ENCODE measurements at regions not wholly inside any gene's neighbourhood (a gene's known extent, or its start where the extent isn't known, plus 50 kb on each side); places are given as distances from the start of the nearest gene placed in this dataset.

- no peak for DNase-seq (ENCODE audit: low spot score)
These were observed 126.4 kb upstream of the RAI14 start for GRCh38 chr5:34529581-34530331.

GRCh38 chr5:34530637-34531036, 125.5 kb upstream of the RAI14 start:
- no peak for DNase-seq (ENCODE audit: low spot score)

DNA sequence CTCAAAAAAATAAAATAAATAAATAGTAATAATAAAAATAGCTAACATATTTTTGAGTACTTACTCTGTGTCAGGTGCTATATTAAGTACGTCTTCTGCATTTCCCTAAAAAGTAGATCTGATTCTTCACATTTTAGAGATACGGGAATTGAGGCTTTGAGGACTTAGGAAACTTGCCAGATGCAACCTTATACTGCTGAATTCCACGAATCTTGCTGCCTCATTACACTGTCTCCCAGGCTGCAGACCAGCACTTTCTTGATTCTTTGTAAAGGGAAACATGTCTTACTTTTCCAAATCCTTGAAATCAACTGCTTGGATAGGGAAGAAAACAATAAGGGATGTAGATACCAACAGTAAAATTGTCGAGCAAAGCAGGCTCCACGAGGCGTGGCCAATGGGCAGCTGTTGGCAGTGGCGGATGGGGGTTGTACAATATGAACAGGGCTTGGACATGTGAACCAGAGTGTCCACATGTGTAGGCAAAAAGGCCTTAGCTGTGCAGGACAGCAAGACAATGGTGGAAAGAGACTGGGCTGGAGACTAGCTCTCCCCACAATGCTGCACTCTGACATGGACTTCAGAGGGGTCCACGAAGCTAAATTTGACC, 124.3 kb upstream of the RAI14 start:
- no peak for DNase-seq (ENCODE audit: low spot score)

DNA sequence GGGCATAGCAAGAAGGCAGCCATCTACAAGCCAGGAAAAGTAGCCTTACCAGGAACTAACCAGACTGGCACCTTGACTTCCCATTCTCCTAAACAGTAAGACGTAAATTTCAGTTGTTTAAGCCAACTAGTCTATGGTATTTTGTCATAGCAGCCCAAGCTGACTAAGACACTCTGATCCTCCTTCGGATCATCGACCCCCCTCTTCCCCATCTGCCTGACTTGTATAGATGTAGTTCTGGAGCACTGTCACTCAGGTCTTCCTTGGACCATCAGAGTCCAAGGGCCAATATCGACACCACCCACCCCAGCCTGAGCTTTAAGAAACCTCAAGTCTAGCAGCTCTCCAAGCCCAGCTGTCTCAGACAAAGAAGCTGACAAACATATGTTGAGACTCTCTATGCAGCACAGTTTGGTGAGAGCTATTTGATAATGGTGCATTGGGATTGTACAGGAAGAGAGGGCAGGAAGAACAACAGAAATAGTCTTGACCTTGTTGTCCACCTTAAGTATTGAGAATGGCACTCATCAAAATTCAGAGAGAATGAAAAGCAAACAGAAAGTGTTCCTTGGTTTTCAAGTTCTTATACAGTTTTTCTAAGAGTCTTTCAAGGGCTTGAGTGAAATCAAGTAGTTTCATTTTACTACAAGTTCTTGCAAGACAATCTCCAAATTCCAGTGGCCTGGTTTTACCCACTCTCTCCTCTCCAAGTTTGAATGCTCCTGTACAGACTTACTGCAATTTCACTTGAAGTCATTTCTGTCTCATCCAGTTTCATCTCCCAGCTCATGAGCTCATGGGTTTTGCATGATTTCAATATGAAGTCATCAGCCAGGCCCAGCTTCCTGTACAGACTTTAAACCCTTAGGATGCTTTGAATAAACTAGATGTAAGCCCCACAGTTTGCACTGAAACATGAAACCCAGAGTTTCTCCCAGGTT, 122.3 kb upstream of the RAI14 start:
- no peak for DNase-seq (ENCODE audit: low spot score)

- no peak for DNase-seq (ENCODE audit: low spot score)
These were observed 121.5 kb upstream of the RAI14 start for GRCh38 chr5:34534523-34535103.

- DNase-seq (ENCODE audit: low spot score), result no peak
These were observed 120.7 kb upstream of the RAI14 start for GRCh38 chr5:34535433-34535832.

GRCh38 chr5:34535944-34536623, 120.0 kb upstream of the RAI14 start:
- DNase-seq (ENCODE audit: low spot score), result no peak

- no peak for DNase-seq (ENCODE audit: low spot score)
These were observed 119.4 kb upstream of the RAI14 start for GRCh38 chr5:34536699-34537098.

DNA sequence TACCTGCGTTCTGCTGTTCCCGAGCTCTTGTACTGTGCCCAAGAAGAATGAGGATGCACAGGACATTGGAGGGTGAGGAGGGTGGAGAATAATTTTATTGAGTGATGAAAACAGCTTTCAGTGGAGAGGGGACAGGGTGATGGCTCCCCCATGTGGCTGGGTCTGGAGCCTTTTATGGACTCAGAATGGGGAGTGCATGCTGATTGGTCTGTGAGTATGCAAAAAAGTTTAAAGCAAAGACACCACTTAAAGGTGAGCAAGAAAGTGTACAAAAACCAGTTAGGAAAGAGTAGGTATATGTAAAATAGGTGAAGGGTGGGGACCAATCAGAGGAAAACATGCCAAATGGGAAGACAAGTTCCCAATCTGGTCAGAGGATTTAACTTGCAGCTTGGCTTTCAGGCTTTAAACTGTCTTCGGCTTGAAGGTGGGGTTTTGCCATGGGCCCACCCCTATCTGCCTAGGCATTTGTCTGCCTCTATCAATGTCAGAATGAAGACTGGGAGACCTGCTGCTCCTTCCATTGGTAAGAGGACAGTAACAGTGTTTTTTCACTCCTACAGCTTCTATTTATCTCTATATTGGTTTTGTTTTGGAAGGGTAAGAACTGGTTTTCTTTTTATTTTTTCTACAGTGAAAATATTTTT, 118.0 kb upstream of the RAI14 start:
- DNase-seq (ENCODE audit: low spot score), result no peak

GRCh38 chr5:34539183-34539582, 116.9 kb upstream of the RAI14 start:
- no peak for DNase-seq (ENCODE audit: low spot score)

DNA sequence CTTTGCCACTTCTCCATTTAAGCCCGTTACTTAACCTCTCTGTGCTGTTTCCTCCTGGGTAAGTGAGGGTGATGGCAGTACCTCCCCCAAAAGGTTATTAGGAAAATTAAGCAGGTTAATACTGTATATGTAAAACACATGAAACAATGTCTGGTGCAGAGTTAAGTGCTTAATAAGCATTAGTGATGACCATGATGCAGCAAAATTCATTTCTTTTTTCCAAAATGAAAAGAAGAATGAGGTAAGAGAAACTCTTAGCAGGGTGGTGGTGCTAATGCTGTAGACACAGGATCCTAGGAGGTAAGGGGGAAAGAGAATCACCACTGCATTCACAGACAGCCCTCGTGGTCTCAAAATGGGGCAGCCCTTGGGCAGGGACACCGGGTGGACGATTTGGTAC, 115.1 kb upstream of the RAI14 start:
- DNase-seq (ENCODE audit: low spot score), result no peak

DNA sequence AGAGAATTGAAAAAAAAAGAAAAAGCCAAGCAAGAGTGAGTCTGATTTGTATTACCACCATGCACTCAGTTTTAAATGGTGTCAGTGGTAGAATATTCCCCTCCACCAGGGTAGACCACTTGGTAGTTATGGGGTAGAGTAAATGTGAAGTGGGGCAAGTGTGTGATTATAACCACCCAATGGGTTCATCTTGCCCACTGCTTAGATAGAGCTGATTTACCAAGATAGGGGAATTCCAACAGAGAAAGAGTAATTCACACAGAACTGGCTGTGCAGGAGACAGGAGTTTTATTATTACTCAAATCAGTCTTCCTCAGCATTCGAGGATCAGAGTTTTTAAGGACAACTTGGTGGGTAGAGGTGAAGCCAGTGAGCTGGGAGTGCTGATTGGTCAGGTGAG, 113.3 kb upstream of the RAI14 start:
- no peak for DNase-seq (ENCODE audit: low spot score)

GRCh38 chr5:34543687-34544086, 112.4 kb upstream of the RAI14 start:
- DNase-seq (ENCODE audit: low spot score), result no peak

GRCh38 chr5:34544403-34544802, 111.7 kb upstream of the RAI14 start:
- DNase-seq (ENCODE audit: low spot score), result no peak

DNA sequence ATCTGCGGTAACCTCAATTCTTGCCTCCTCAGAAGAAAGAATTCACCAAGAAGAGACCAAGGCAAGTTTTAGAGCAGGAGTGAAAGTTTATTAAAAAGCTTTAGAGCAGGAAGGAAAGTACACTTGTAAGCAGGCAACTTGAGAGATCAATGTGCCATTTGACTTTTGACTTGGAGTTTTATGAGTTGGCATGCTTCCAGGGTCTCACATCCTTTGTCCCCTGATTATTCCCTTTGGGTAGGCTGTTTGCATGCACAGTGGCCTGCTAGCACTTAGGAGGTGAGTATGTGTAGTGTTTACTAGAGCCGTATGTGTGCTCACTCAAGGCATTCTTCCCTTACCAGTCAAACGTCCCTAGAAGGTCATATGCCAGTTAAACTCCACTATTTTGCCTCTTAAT, 111.0 kb upstream of the RAI14 start:
- no peak for DNase-seq (ENCODE audit: low spot score)

- no peak for DNase-seq (ENCODE audit: low spot score)
These were observed 110.5 kb upstream of the RAI14 start for GRCh38 chr5:34545626-34546025.

GRCh38 chr5:34547300-34548085, 108.6 kb upstream of the RAI14 start:
- no peak for DNase-seq (ENCODE audit: low spot score)

DNA sequence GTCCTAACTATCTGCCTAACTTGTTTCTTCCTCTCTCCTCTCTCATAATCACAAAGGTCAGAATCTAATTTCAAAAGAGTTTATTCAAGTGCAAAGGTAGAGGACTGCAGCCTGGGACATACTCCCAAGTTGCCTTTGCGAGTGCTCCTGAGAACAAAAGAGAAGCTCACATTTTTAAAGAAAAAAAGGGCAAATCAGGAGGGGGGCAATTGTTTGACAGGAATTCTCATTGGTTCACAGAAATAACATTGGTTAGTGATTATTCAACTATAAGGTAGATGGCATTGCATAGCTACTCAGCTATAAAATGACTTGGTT, 108.1 kb upstream of the RAI14 start:
- DNase-seq (ENCODE audit: low spot score), result no peak

- DNase-seq (ENCODE audit: low spot score), result no peak
These were observed 105.9 kb upstream of the RAI14 start for GRCh38 chr5:34550247-34550646.

DNA sequence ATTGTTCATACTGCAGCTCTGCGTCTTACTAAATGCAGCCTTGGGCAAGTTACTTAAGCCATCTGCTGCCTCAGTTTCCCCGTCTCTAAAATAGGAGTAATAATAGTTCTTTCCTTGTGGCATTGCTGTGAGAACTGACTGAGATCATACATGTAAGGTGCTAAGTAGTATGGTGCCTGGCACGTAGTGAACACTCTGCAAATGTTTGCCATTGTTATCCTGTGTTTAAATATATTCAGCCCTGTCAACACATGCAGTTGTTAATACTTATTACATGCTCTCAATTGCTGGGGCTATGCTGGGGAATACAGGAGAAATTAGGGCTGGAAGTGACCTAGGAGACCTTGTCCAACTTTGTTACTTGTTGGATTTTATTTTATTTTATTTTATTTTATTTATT, 105.2 kb upstream of the RAI14 start:
- DNase-seq (ENCODE audit: low spot score), result no peak

Measured in mesenteric fat pad (tissue), 1 donor.